ENCODE measurements at regions not wholly inside any gene's neighbourhood (a gene's known extent, or its start where the extent isn't known, plus 50 kb on each side); places are given as distances from the start of the nearest gene placed in this dataset.

DNA sequence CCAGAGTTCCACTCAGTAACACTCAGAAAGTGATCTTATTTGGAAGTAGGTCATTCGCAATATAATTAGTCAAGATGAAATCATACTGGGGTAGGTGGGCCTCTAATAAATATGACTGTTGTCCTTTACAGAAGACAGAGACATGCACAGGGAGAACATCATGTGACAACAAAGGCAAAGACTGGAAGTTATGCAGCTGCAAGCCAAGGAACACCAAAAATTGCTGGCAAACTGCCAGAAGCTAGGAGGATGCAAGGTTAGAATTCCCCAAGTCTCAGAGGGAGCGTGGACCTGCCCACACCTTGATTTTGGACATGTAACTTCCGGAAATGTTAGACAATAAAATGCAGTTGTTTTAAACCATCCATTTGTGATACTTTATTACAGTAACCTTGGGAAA is 471.5 kb upstream of the AGTR1 start:
- no peak overlapping the region for H3K4me3 Mint-ChIP-seq
- peaks cover 3% of the 10 kb centered on the region for H3K4me1 Mint-ChIP-seq
- Histone ChIP-seq H3K27ac (ENCODE audit: low read depth, low read length) (no peak overlapping the region), H3K9me3 (ENCODE audit: control insufficient read depth, low read length) (no peaks in the 10 kb centered on the region), H3K27me3 (ENCODE audit: control insufficient read depth, insufficient read depth, low read length, poor library complexity, severe bottlenecking) (no peaks in the 10 kb centered on the region), H3K4me1 (ENCODE audit: control insufficient read depth, insufficient read depth, low read length) (no peaks in the 10 kb centered on the region), H3K36me3 (ENCODE audit: control insufficient read depth, insufficient read depth, low read length) (no peaks in the 10 kb centered on the region), H3K4me3 (ENCODE audit: low read length) (no peak overlapping the region), H3K9ac (ENCODE audit: extremely low read depth, low read length, poor library complexity, severe bottlenecking) (no peak overlapping the region)
- no peak for DNase-seq
- no peaks in the 10 kb centered on the region for H3K9me3 Mint-ChIP-seq
- 70 to 77% methylated on average over 3 of the region's 3 CpGs for WGBS, 2 experiments (ENCODE audit: insufficient coverage in 1 of 2, insufficient read length in 1 of 2)
- no peak overlapping the region for H3K27ac Mint-ChIP-seq
- TF ChIP-seq, protein P1, sequence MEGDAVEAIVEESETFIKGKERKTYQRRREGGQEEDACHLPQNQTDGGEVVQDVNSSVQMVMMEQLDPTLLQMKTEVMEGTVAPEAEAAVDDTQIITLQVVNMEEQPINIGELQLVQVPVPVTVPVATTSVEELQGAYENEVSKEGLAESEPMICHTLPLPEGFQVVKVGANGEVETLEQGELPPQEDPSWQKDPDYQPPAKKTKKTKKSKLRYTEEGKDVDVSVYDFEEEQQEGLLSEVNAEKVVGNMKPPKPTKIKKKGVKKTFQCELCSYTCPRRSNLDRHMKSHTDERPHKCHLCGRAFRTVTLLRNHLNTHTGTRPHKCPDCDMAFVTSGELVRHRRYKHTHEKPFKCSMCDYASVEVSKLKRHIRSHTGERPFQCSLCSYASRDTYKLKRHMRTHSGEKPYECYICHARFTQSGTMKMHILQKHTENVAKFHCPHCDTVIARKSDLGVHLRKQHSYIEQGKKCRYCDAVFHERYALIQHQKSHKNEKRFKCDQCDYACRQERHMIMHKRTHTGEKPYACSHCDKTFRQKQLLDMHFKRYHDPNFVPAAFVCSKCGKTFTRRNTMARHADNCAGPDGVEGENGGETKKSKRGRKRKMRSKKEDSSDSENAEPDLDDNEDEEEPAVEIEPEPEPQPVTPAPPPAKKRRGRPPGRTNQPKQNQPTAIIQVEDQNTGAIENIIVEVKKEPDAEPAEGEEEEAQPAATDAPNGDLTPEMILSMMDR (conservative IDR thresholded peaks at IDR 0.05): no peak
- H3K36me3 Mint-ChIP-seq (ENCODE audit: low read depth): no peaks in the 10 kb centered on the region
- no peaks in the 10 kb centered on the region for H3K27me3 Mint-ChIP-seq (ENCODE audit: insufficient read depth)

DNA sequence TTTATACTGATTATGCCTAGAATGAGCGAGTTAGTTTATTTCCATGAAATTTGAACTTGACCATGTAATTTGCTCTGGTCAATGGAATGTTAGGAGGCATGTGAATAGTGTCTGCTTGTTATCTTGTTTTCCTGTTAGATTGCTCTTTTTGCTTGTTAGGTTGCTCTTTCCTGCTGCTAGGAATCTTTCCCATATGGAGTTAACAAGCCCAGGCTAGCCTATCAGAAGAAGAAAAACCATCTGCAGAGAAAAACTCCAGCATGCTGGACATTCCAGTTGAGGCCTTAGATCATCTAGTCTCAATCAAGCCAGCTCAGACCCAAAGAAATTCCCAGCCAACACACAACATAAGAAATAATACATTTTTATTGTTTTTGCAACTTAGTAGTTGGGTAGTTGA is 470.2 kb upstream of the AGTR1 start:
- 100% methylated on average over 1 of the region's 1 CpG; no CpG with 5 or more reads in 1 of the 2 experiments for WGBS, 2 experiments (ENCODE audit: insufficient coverage in 1 of 2, insufficient read length in 1 of 2)
- no peak for DNase-seq
- Mint-ChIP-seq H3K27ac (no peak overlapping the region), H3K27me3 (ENCODE audit: insufficient read depth) (no peaks in the 10 kb centered on the region), H3K4me1 (peaks cover 3% of the 10 kb centered on the region), H3K9me3 (no peaks in the 10 kb centered on the region), H3K4me3 (no peak overlapping the region), H3K36me3 (ENCODE audit: low read depth) (no peaks in the 10 kb centered on the region)
- Histone ChIP-seq H3K9ac (ENCODE audit: extremely low read depth, low read length, poor library complexity, severe bottlenecking) (no peak overlapping the region), H3K4me1 (ENCODE audit: control insufficient read depth, insufficient read depth, low read length) (no peaks in the 10 kb centered on the region), H3K4me3 (ENCODE audit: low read length) (no peak overlapping the region), H3K27me3 (ENCODE audit: control insufficient read depth, insufficient read depth, low read length, poor library complexity, severe bottlenecking) (no peaks in the 10 kb centered on the region), H3K9me3 (ENCODE audit: control insufficient read depth, low read length) (no peaks in the 10 kb centered on the region), H3K27ac (ENCODE audit: low read depth, low read length) (no peak overlapping the region), H3K36me3 (ENCODE audit: control insufficient read depth, insufficient read depth, low read length) (no peaks in the 10 kb centered on the region)
- TF ChIP-seq, protein P1 (conservative IDR thresholded peaks at IDR 0.05): no peak

DNA sequence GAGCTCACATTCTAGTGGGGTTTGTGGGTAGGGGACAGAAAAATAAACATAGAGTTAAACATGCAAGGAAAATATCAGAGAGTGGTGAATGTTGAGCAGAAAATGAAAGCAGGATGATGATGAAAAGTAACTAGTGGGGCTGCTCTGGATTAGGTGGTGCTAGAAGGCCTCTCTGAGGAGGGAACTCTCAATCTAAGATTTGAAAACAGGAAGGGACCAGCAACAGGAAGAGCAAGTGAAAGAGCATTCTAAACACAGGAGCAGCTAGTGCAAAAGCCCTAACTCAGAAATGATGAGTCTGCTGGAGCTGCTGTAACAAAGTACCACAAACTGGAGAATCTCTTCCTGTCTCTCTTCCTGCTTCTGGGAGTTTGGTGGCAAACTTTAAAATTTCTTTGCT is 468.6 kb upstream of the AGTR1 start:
- no peak overlapping the region for H3K4me3 ChIP-seq (ENCODE audit: low read length)
- H3K27ac ChIP-seq (ENCODE audit: low read depth, low read length): no peak overlapping the region
- Mint-ChIP-seq H3K4me1 (peaks cover 3% of the 10 kb centered on the region), H3K4me3 (no peak overlapping the region), H3K27ac (no peak overlapping the region), H3K27me3 (ENCODE audit: insufficient read depth) (no peaks in the 10 kb centered on the region), H3K9me3 (no peaks in the 10 kb centered on the region), H3K36me3 (ENCODE audit: low read depth) (no peaks in the 10 kb centered on the region)
- no peak overlapping the region for H3K9ac ChIP-seq (ENCODE audit: extremely low read depth, low read length, poor library complexity, severe bottlenecking)
- no peaks in the 10 kb centered on the region for H3K27me3 ChIP-seq (ENCODE audit: control insufficient read depth, insufficient read depth, low read length, poor library complexity, severe bottlenecking)
- no peaks in the 10 kb centered on the region for H3K9me3 ChIP-seq (ENCODE audit: control insufficient read depth, low read length)
- H3K36me3 ChIP-seq (ENCODE audit: control insufficient read depth, insufficient read depth, low read length): no peaks in the 10 kb centered on the region
- H3K4me1 ChIP-seq (ENCODE audit: control insufficient read depth, insufficient read depth, low read length): no peaks in the 10 kb centered on the region
- DNase-seq: no peak
- TF ChIP-seq, protein P1 (conservative IDR thresholded peaks at IDR 0.05): no peak
